ENCODE measurements at regions not wholly inside any gene's neighbourhood (a gene's known extent, or its start where the extent isn't known, plus 50 kb on each side); places are given as distances from the start of the nearest gene placed in this dataset.

- TF ChIP-seq CTCF (conservative IDR thresholded peaks at IDR 0.05; ENCODE audit: low read depth, low read length) (no peak), EZH2 (IDR thresholded peaks at IDR 0.05; ENCODE audit: low read length, unreplicated experiment) (no peak), EZH2phosphoT487 (IDR thresholded peaks at IDR 0.05; ENCODE audit: borderline replicate concordance, low read length) (no peak)
These were observed 277.1 kb upstream of the EYS start for GRCh38 chr6:65984089-65984488.
